A549 (cell line): ENCODE measurements at regions not wholly inside any gene's neighbourhood (a gene's known extent, or its start where the extent isn't known, plus 50 kb on each side); places are given as distances from the start of the nearest gene placed in this dataset.

Source experiments
- ATAC-seq, 2 experiments: fragments of 200-7000 bp in 1 of 2; fragments of >200 bp in 1 of 2; cut with Nextera tagmentation in 1 of 2; cut with Tn5 transposase in 1 of 2; 3 replicates each; pipeline versions ENCODE4 v1.8.0 to v1.9.1; 2018 to 2020; ENCODE audit warnings: mild to moderate bottlenecking in 1 of 2, moderate library complexity in 1 of 2
- CTCF ChIA-PET: fragments of 300-600 bp; sonication (Branson Sonifier 250); formaldehyde crosslinking; extraction: SDS; loops from one replicate; lab custom pipeline; 2021; ENCODE audit warnings: antibody characterized with exemption, inconsistent platforms; lab: Yijun Ruan, JAX
- POLR2A ChIA-PET: fragments of 350-600 bp; formaldehyde crosslinking; extraction: SDS; loops from one replicate; lab custom pipeline; 2021; ENCODE audit warnings: antibody characterized with exemption, inconsistent platforms; lab: Yijun Ruan, JAX
- DNase-seq, 2 experiments: peaks; one replicate each; pipeline versions ENCODE4 v3.0.0 to v3.0.0-alpha.2; 2011 to 2016; ENCODE audit warnings: low read depth in 1 of 2, low spot score in 1 of 2
- FAIRE-seq: peaks from 2 replicates; lab custom pipeline; 2011; peaks lifted over from hg19 to GRCh38; lab: Jason Lieb, UNC
- H3K27ac ChIP-seq, 2 experiments: fragments of >200 bp; sonication (Bioruptor Twin); formaldehyde crosslinking; 3 replicates each; pipeline ENCODE4 v1.5.1; 2016 to 2017
- H3K4me1 ChIP-seq: fragments of >200 bp; sonication (Bioruptor Twin); formaldehyde crosslinking; 3 replicates; pipeline ENCODE4 v1.6.1; 2016
- H3K4me2 ChIP-seq: fragments of >200 bp; sonication (Bioruptor Twin); formaldehyde crosslinking; 3 replicates; pipeline ENCODE4 v1.6.1; 2016
- H3K4me3 ChIP-seq: fragments of >200 bp; sonication (Bioruptor Twin); formaldehyde crosslinking; 3 replicates; pipeline ENCODE4 v1.5.1; 2016
- H3K9me3 ChIP-seq: fragments of >200 bp; sonication (Bioruptor Twin); formaldehyde crosslinking; 3 replicates; pipeline ENCODE4 v1.6.1; 2016
- BHLHE40 ChIP-seq: IDR thresholded peaks from 2 replicates; pipeline ENCODE4 v1.6.1; 2012; ENCODE audit warnings: low read depth, low read length, inconsistent platforms
- CEBPB ChIP-seq, 2 experiments: fragments of >200 bp in 1 of 2; sonication (Bioruptor Twin) in 1 of 2; formaldehyde crosslinking in 1 of 2; IDR thresholded peaks; 2 replicates each; pipeline ENCODE4 v1.6.1; 2012 to 2016
- CTCF ChIP-seq: fragments of >200 bp; sonication (Bioruptor Twin); formaldehyde crosslinking; IDR thresholded peaks from 3 replicates; pipeline ENCODE4 v1.5.1; 2016
- E2F6 ChIP-seq: IDR thresholded peaks from 2 replicates; pipeline ENCODE4 v1.6.1; 2012; ENCODE audit warnings: low read depth, borderline replicate concordance
- EHF ChIP-seq: fragments of 250-450 bp; sonication (Bioruptor Pico); IDR thresholded peaks from 2 replicates; pipeline ENCODE4 v1.5.0; 2020; ENCODE audit warnings: mild to moderate bottlenecking
- ELK1 ChIP-seq: fragments of 150-350 bp; IDR thresholded peaks from 2 replicates; pipeline ENCODE4 v1.6.1; 2014; ENCODE audit warnings: low read depth, mild to moderate bottlenecking, low read length
- HDAC2 ChIP-seq: fragments of 200-600 bp; sonication (generic); IDR thresholded peaks from 2 replicates; pipeline ENCODE4 v1.6.1; 2016
- HES2 ChIP-seq: fragments of >200 bp; sonication (Bioruptor Twin); formaldehyde crosslinking; IDR thresholded peaks from 2 replicates; pipeline ENCODE4 v1.6.1; 2016
- HMGXB4 ChIP-seq: fragments of 250-450 bp; sonication (Bioruptor Pico); IDR thresholded peaks from 2 replicates; pipeline ENCODE4 v1.5.0; 2021; ENCODE audit warnings: mild to moderate bottlenecking, moderate library complexity, borderline replicate concordance
- KDM1A ChIP-seq: fragments of 200-600 bp; sonication (generic); IDR thresholded peaks from 2 replicates; pipeline ENCODE4 v1.6.1; 2016; ENCODE audit warnings: low read depth, mild to moderate bottlenecking
- MAFK ChIP-seq: fragments of 450-650 bp; IDR thresholded peaks from 2 replicates; pipeline ENCODE4 v1.6.1; 2014; ENCODE audit not compliant: partially characterized antibody
- SREBF2 ChIP-seq: fragments of 450-650 bp; IDR thresholded peaks from 2 replicates; pipeline ENCODE4 v1.6.1; 2014; ENCODE audit warnings: mild to moderate bottlenecking, moderate library complexity
- TP53 ChIP-seq: fragments of 250-450 bp; sonication (Bioruptor Pico); IDR thresholded peaks from 2 replicates; pipeline ENCODE4 v1.5.0; 2021; ENCODE audit warnings: mild to moderate bottlenecking, moderate library complexity
- ZC3H11A ChIP-seq: fragments of 450-650 bp; IDR thresholded peaks from 2 replicates; pipeline ENCODE4 v1.6.1; 2014; ENCODE audit warnings: antibody characterized with exemption, mild to moderate bottlenecking
- WGBS: methylation state at CpG from one replicate; pipeline ENCODE4 v1.1.6; 2017; ENCODE audit errors: missing lambda C conversion rate; 5-methylcytosine and 5-hydroxymethylcytosine counted together

GRCh38 chr14:51548187-51548586 is 103.5 kb upstream of the FRMD6 start:
- Histone ChIP-seq H3K4me2 (peak overlapping the region; percentile 72), H3K27ac (peak overlapping the region; percentile 71 to 75), H3K4me1 (peaks cover 48% of the 10 kb centered on the region), H3K9me3 (no peaks in the 10 kb centered on the region), H3K4me3 (no peak overlapping the region)
- no peak for ATAC-seq
- no peak for FAIRE-seq
- WGBS, result 67% methylated on average over 4 of the region's 4 CpGs
- ChIA-PET POLR2A (no interaction called here), CTCF (interaction anchor here (0.6 to 3.2 kb wide), 7 partner anchors 16 to 264 kb away, joined by 3 to 12 read pairs (median 4); partner anchors contain the start of gene FRMD6)
- no peak for TF ChIP-seq ELK1
- no peak for TF ChIP-seq EHF
- TF ChIP-seq KDM1A, result no peak
- no peak for TF ChIP-seq HMGXB4 (CRISPR knock-in tag)
- no peak for TF ChIP-seq HES2
- no peak for TF ChIP-seq CEBPB (IDR thresholded peaks at IDR 0.05)
- no peak for DNase-seq

- 75% methylated on average over 5 of the region's 5 CpGs for WGBS
- CTCF ChIA-PET, result interaction anchor here (1.2 to 3.2 kb wide), 3 partner anchors 10 to 225 kb away, joined by 3 to 12 read pairs (median 7); partner anchors contain the start of gene FRMD6
Measured at GRCh38 chr14:51550636-51551035, 101.1 kb upstream of the FRMD6 start.

GRCh38 chr14:51552275-51552674 is 99.4 kb upstream of the FRMD6 start:
- POLR2A ChIA-PET, result no interaction called here
- peak overlapping the region; percentile 30; the same call in 2 of the 3 replicates for H3K4me2 ChIP-seq
- FAIRE-seq, result no peak
- WGBS, result 89% methylated on average over 7 of the region's 7 CpGs
- DNase-seq, result peak in 1 of 2 experiments; percentile 33
- no peak for TF ChIP-seq BHLHE40
- TF ChIP-seq SREBF2, result no peak
- TF ChIP-seq E2F6, result no peak
- TF ChIP-seq MAFK, result no peak
- no peak for TF ChIP-seq TP53 (CRISPR knock-in tag)
- TF ChIP-seq CTCF, result no peak
- TF ChIP-seq, all 56 proteins: peak for 0
- Histone ChIP-seq H3K4me1 (peaks cover 48% of the 10 kb centered on the region), H3K27ac (peak overlapping the region; percentile 7 to 43; a peak in 3 of 6 replicates), H3K9me3 (no peaks in the 10 kb centered on the region), H3K4me3 (no peak overlapping the region)
- ATAC-seq, result peak in 1 of 2 experiments; percentile 52; a peak in 2 of 6 replicates
- CTCF ChIA-PET, result interaction anchor here (1.0 to 2.0 kb wide), 6 partner anchors 11 to 269 kb away, joined by 3 to 10 read pairs (median 4); partner anchors contain the start of gene FRMD6

More at GRCh38 chr14:51550636-51551035, 101.1 kb upstream of the FRMD6 start:
- DNase-seq, result no peak
- POLR2A ChIA-PET, result no interaction called here
- no peaks in the 10 kb centered on the region for H3K9me3 ChIP-seq
- H3K4me1 ChIP-seq, result peaks cover 62% of the 10 kb centered on the region
- no peak for FAIRE-seq
- no peak overlapping the region for H3K4me3 ChIP-seq
- H3K4me2 ChIP-seq, result no peak overlapping the region
- ATAC-seq, result no peak
- no peak for TF ChIP-seq ZC3H11A
- no peak for TF ChIP-seq HDAC2
- H3K27ac ChIP-seq, result peak overlapping the region in 1 of 2 experiments; percentile 19; a peak in 2 of 6 replicates
